Stomach (tissue), 8 donors: ENCODE measurements at regions not wholly inside any gene's neighbourhood (a gene's known extent, or its start where the extent isn't known, plus 50 kb on each side); places are given as distances from the start of the nearest gene placed in this dataset.

Experiments used
- DNase-seq, 2 donors: peaks; one replicate each; pipeline versions ENCODE4 v3.0.0 to v3.0.0-alpha.2; 2013 to 2019
- H3K27ac ChIP-seq, 5 donors: fragments of 200-600 bp in 4 of 5; sonication (generic) in 4 of 5; one replicate each; pipeline ENCODE4 v1.5.1; 2013 to 2019; ENCODE audit warnings: mild to moderate bottlenecking in 1 of 5, moderate library complexity in 1 of 5
- H3K27me3 ChIP-seq, 3 donors: fragments of 200-600 bp; sonication (generic); one replicate each; pipeline ENCODE4 v1.5.1; 2017 to 2019; ENCODE audit warnings: mixed run types in 1 of 3
- H3K36me3 ChIP-seq, 4 donors: fragments of 200-600 bp; sonication (generic); 1 replicate in 3 of 4; 2 replicates in 1 of 4; pipeline ENCODE4 v1.5.1; 2016 to 2019
- H3K4me1 ChIP-seq, 4 donors: fragments of 200-600 bp; sonication (generic); one replicate each; pipeline ENCODE4 v1.5.1; 2016 to 2019
- H3K4me3 ChIP-seq, 4 donors: fragments of 200-600 bp; sonication (generic) in 3 of 4; one replicate each; pipeline ENCODE4 v1.5.1; 2016 to 2019; ENCODE audit warnings: mild to moderate bottlenecking in 1 of 4
- H3K9me3 ChIP-seq, 4 donors: fragments of 200-600 bp; sonication (generic); one replicate each; pipeline ENCODE4 v1.5.1; 2016 to 2019
- EP300 ChIP-seq: sonication (generic); formaldehyde crosslinking; IDR thresholded peaks from one replicate; pipeline ENCODE4 v1.6.1; 2017; ENCODE audit warnings: antibody characterized with exemption
- POLR2A ChIP-seq, 4 donors: fragments of 450-650 bp; IDR thresholded peaks; one replicate each; pipeline ENCODE4 v1.6.1; 2016; ENCODE audit warnings: antibody characterized with exemption in 4 of 4, control low read depth in 2 of 4, mild to moderate bottlenecking in 1 of 4, moderate library complexity in 1 of 4
- POLR2AphosphoS5 ChIP-seq, 3 donors: sonication (generic); formaldehyde crosslinking; IDR thresholded peaks; one replicate each; pipeline ENCODE4 v1.6.1; 2016; ENCODE audit warnings: antibody characterized with exemption in 3 of 3
- WGBS, 5 donors: extraction: QIAGEN DNeasy Blood & Tissue Kit in 3 of 5; methylation state at CpG; one replicate each; pipeline versions ENCODE4 v1.1.5 to v1.1.7; 2013 to 2018; 5-methylcytosine and 5-hydroxymethylcytosine counted together
- intact Hi-C: fragments of 100-400 bp; cut with DNase I; formaldehyde crosslinking; loops from one replicate; pipeline ENCODE4 v1.15.1; 2023; ENCODE audit warnings: low total_unique reads
- TF ChIP-seq, protein P1 (sequence below), 7 experiments: fragments of 450-650 bp in 4 of 7; fragments of 200-600 bp in 3 of 7; sonication (generic) in 3 of 7; IDR thresholded peaks; one replicate each; pipeline ENCODE4 v1.5.1; 2016 to 2019; ENCODE audit warnings: antibody characterized with exemption in 7 of 7, control low read depth in 2 of 7, mild to moderate bottlenecking in 1 of 7
- donor health status: healthy with polysubstance abuse.
- donor health status: Bipolar disorder and iron deficiency.
- donor health status: healthy.

DNA sequence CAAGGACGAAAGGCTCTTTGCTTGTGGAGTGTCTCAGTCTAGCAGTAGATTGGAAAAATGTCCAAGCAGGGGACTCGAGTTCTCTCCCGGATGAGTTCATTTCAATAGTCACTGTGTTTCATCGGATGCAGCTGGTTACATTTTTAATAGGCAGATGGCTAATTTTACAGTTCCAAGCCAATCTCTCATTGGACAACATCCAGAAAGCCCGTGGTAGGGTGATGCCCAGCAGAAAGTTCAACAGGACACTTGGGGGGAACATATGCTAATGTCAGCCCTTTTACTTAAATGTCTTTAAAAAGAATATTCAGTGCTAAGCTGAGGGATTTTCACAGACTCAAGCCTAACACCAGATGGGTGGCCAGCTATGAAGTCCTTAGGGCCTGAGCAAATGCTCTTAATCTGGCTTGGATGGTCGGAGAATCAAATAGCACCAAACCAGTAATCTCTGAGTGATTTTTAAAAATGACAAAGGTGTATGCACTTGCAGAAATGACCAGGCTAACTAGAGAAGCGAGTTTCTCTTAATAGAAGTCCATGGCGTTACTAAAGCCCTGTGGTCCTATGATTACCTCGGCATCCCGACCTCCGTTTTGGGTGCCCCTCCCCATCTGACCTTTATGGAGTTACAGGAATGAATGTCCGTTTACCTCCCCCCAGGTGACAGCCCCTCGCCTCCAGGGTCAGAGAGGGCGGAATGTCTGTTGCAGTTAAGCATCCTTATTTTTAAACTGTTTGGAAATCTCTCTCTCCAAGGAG is 289.2 kb upstream of the SALL1 start:
- intact Hi-C loops: no loop called here
- no peak overlapping the region for H3K27ac ChIP-seq
- peaks cover 0 to 39% (median 3%) of the 10 kb centered on the region in 3 donors for H3K27me3 ChIP-seq
- 17 to 22% (median 21%) methylated on average over 14 of the region's 14 CpGs for WGBS, 5 donors
- no peak overlapping the region for H3K4me3 ChIP-seq
- peak in 1 of 2 donors; percentile 16 for DNase-seq
- H3K36me3 ChIP-seq: no peaks in the 10 kb centered on the region
- H3K9me3 ChIP-seq: no peaks in the 10 kb centered on the region
- TF ChIP-seq POLR2A (IDR thresholded peaks at IDR 0.05) (no peak), EP300 (no peak), POLR2AphosphoS5 (IDR thresholded peaks at IDR 0.05) (no peak)
- TF ChIP-seq, protein P1, sequence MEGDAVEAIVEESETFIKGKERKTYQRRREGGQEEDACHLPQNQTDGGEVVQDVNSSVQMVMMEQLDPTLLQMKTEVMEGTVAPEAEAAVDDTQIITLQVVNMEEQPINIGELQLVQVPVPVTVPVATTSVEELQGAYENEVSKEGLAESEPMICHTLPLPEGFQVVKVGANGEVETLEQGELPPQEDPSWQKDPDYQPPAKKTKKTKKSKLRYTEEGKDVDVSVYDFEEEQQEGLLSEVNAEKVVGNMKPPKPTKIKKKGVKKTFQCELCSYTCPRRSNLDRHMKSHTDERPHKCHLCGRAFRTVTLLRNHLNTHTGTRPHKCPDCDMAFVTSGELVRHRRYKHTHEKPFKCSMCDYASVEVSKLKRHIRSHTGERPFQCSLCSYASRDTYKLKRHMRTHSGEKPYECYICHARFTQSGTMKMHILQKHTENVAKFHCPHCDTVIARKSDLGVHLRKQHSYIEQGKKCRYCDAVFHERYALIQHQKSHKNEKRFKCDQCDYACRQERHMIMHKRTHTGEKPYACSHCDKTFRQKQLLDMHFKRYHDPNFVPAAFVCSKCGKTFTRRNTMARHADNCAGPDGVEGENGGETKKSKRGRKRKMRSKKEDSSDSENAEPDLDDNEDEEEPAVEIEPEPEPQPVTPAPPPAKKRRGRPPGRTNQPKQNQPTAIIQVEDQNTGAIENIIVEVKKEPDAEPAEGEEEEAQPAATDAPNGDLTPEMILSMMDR (IDR thresholded peaks at IDR 0.05): no peak
- peaks cover 0 to 6% (median 0%) of the 10 kb centered on the region in 4 donors for H3K4me1 ChIP-seq

GRCh38 chr16:51439271-51439670 is 288.2 kb upstream of the SALL1 start:
- no peak overlapping the region for H3K4me3 ChIP-seq
- 45 to 62% (median 60%) methylated on average over 5 of the region's 5 CpGs for WGBS, 5 donors
- no peak for DNase-seq
- H3K4me1 ChIP-seq: peaks cover 0 to 6% (median 0%) of the 10 kb centered on the region in 4 donors
- peaks cover 0 to 39% (median 3%) of the 10 kb centered on the region in 3 donors for H3K27me3 ChIP-seq
- H3K27ac ChIP-seq: no peak overlapping the region
- intact Hi-C loops: no loop called here
- no peaks in the 10 kb centered on the region for H3K9me3 ChIP-seq
- H3K36me3 ChIP-seq: no peaks in the 10 kb centered on the region
- TF ChIP-seq EP300 (no peak), POLR2A (IDR thresholded peaks at IDR 0.05) (no peak), POLR2AphosphoS5 (IDR thresholded peaks at IDR 0.05) (no peak)
- TF ChIP-seq, protein P1 (IDR thresholded peaks at IDR 0.05): no peak

GRCh38 chr16:51436742-51437141 is 285.7 kb upstream of the SALL1 start:
- Histone ChIP-seq H3K27me3 (peaks cover 0 to 32% (median 3%) of the 10 kb centered on the region in 3 donors), H3K4me1 (peaks cover 0 to 6% (median 0%) of the 10 kb centered on the region in 4 donors), H3K27ac (no peak overlapping the region), H3K9me3 (no peaks in the 10 kb centered on the region), H3K36me3 (no peaks in the 10 kb centered on the region), H3K4me3 (no peak overlapping the region)
- TF ChIP-seq POLR2AphosphoS5 (IDR thresholded peaks at IDR 0.05) (no peak), EP300 (no peak), POLR2A (IDR thresholded peaks at IDR 0.05) (no peak)
- TF ChIP-seq, protein P1 (IDR thresholded peaks at IDR 0.05): no peak
- 65 to 81% (median 69%) methylated on average over 1 of the region's 1 CpG for WGBS, 5 donors
- DNase-seq: no peak
- intact Hi-C loops: no loop called here

DNA sequence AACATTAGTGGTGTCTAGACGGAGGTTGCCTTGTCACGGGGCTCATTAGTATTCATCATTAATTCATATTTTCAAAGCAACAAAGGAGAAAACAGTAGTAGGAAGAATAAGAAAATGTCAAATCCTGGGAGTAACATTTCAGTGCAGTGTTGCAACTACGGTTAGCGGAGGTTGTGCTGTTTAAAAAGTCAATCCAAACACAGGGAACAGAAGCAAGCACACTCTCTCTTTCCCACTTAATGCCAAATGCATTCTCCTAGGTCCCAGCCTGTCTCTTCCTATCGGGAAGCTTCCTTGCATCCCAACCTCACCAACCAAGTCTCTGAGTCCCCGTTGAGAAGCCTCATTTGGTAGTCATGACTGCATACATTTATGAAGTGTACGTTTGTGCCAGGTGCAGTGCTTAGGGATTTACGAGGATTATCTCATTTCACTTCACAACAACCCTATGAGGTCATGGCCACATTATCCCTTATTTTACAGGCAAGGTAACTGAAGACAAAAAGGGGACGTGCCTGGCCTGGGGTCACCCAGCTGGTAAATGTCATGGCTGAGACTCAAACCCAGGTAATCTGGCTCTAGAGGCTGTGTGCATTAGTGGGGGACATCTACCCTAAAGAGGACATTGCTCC is 283.6 kb upstream of the SALL1 start:
- no peaks in the 10 kb centered on the region for H3K4me1 ChIP-seq
- H3K9me3 ChIP-seq: no peaks in the 10 kb centered on the region
- DNase-seq: no peak
- peaks cover 0 to 18% (median 0%) of the 10 kb centered on the region in 3 donors for H3K27me3 ChIP-seq
- no peaks in the 10 kb centered on the region for H3K36me3 ChIP-seq
- 67 to 72% (median 69%) methylated on average over 9 of the region's 9 CpGs for WGBS, 5 donors
- no peak overlapping the region for H3K4me3 ChIP-seq
- intact Hi-C loops: no loop called here
- H3K27ac ChIP-seq: no peak overlapping the region
- TF ChIP-seq, protein P1 (IDR thresholded peaks at IDR 0.05): no peak
- TF ChIP-seq POLR2AphosphoS5 (IDR thresholded peaks at IDR 0.05) (no peak), EP300 (no peak), POLR2A (IDR thresholded peaks at IDR 0.05) (no peak)
